ENCODE measurements at regions not wholly inside any gene's neighbourhood (a gene's known extent, or its start where the extent isn't known, plus 50 kb on each side); places are given as distances from the start of the nearest gene placed in this dataset.

GRCh38 chr2:49359721-49360406 is 205.5 kb upstream of the FSHR start:
- Histone ChIP-seq H3K27me3 (ENCODE audit: control insufficient read depth, insufficient read depth, low read length) (no peaks in the 10 kb centered on the region), H3K27ac (ENCODE audit: low read depth, low read length) (no peak overlapping the region), H3K9me3 (ENCODE audit: control insufficient read depth, insufficient read depth, low read length) (peaks cover 11% of the 10 kb centered on the region), H3K4me3 (ENCODE audit: low read depth, low read length) (no peak overlapping the region)
- ChIA-PET POLR2A (no interaction called here), CTCF (no interaction called here)
- no peak for DNase-seq (ENCODE audit: low read depth, low spot score)
- TF ChIP-seq CTCF (IDR thresholded peaks at IDR 0.05; ENCODE audit: low read depth, low read length) = no peak

- Histone ChIP-seq H3K9me3 (ENCODE audit: control insufficient read depth, insufficient read depth, low read length) (peaks cover 5% of the 10 kb centered on the region), H3K27me3 (ENCODE audit: control insufficient read depth, insufficient read depth, low read length) (no peaks in the 10 kb centered on the region), H3K27ac (ENCODE audit: low read depth, low read length) (no peak overlapping the region), H3K4me3 (ENCODE audit: low read depth, low read length) (no peak overlapping the region)
- no peak for TF ChIP-seq CTCF (IDR thresholded peaks at IDR 0.05; ENCODE audit: low read depth, low read length)
- ChIA-PET POLR2A (no interaction called here), CTCF (no interaction called here)
- no peak for DNase-seq (ENCODE audit: low read depth, low spot score)
Measured at GRCh38 chr2:49355611-49356010, 201.3 kb upstream of the FSHR start.

- Histone ChIP-seq H3K9me3 (ENCODE audit: control insufficient read depth, insufficient read depth, low read length) (no peaks in the 10 kb centered on the region; the same call in 1 of the 2 replicates), H3K27ac (ENCODE audit: low read depth, low read length) (no peak overlapping the region), H3K4me3 (ENCODE audit: low read depth, low read length) (no peak overlapping the region), H3K27me3 (ENCODE audit: control insufficient read depth, insufficient read depth, low read length) (no peaks in the 10 kb centered on the region)
- ChIA-PET CTCF (no interaction called here), POLR2A (no interaction called here)
- no peak for DNase-seq (ENCODE audit: low read depth, low spot score)
- TF ChIP-seq CTCF (IDR thresholded peaks at IDR 0.05; ENCODE audit: low read depth, low read length) = no peak
Measured at GRCh38 chr2:49351560-49351959, 197.2 kb upstream of the FSHR start.

- H3K27me3 ChIP-seq (ENCODE audit: control insufficient read depth, insufficient read depth, low read length) = no peaks in the 10 kb centered on the region
- no peak overlapping the region for H3K27ac ChIP-seq (ENCODE audit: low read depth, low read length)
- H3K9me3 ChIP-seq (ENCODE audit: control insufficient read depth, insufficient read depth, low read length) = peaks cover 5% of the 10 kb centered on the region; the same call in 1 of the 2 replicates
- H3K4me3 ChIP-seq (ENCODE audit: low read depth, low read length) = no peak overlapping the region
- TF ChIP-seq CTCF (IDR thresholded peaks at IDR 0.05; ENCODE audit: low read depth, low read length) = no peak
- POLR2A ChIA-PET = no interaction called here
- CTCF ChIA-PET = no interaction called here
- no peak for DNase-seq (ENCODE audit: low read depth, low spot score)
Measured at GRCh38 chr2:49343638-49344037, 189.3 kb upstream of the FSHR start.

- DNase-seq (ENCODE audit: low read depth, low spot score) = no peak
- TF ChIP-seq CTCF (IDR thresholded peaks at IDR 0.05; ENCODE audit: low read depth, low read length) = no peak
- Histone ChIP-seq H3K27ac (ENCODE audit: low read depth, low read length) (no peak overlapping the region), H3K9me3 (ENCODE audit: control insufficient read depth, insufficient read depth, low read length) (peaks cover 8% of the 10 kb centered on the region; the same call in 1 of the 2 replicates), H3K27me3 (ENCODE audit: control insufficient read depth, insufficient read depth, low read length) (no peaks in the 10 kb centered on the region), H3K4me3 (ENCODE audit: low read depth, low read length) (no peak overlapping the region)
- ChIA-PET POLR2A (no interaction called here), CTCF (interaction anchor here (0.6 kb wide), 1 partner anchor 907 kb away, joined by 3 read pairs; no protein-coding TSS in a partner anchor)
Measured at GRCh38 chr2:49342156-49342555, 187.8 kb upstream of the FSHR start.

Data from AG04450 (cell line).